ENCODE measurements at regions not wholly inside any gene's neighbourhood (a gene's known extent, or its start where the extent isn't known, plus 50 kb on each side); places are given as distances from the start of the nearest gene placed in this dataset.
"Not testable (repeated sequence)": the region's sequence is repeated elsewhere in the genome, so short reads cannot be mapped to it uniquely, and the experiment has no call there.

- H3K4me1 ChIP-seq (ENCODE audit: low read depth, poor library complexity, severe bottlenecking); H3K27ac ChIP-seq; H3K9ac ChIP-seq; H3K27me3 ChIP-seq (ENCODE audit: insufficient read depth, low read depth); H3K79me2 ChIP-seq (ENCODE audit: insufficient read depth, low read depth); H3K36me3 ChIP-seq (ENCODE audit: insufficient read depth); H4K20me1 ChIP-seq (ENCODE audit: insufficient read depth); H3K4me3 ChIP-seq (IDR thresholded peaks at IDR 0.05; ENCODE audit: insufficient read depth, low read depth, low read length); H2AFZ ChIP-seq (ENCODE audit: low read depth); H3K4me2 ChIP-seq: not testable (repeated sequence)
Measured at GRCh38 chr20:26373066-26373465, 676.4 kb upstream of the ZNF337 start.

GRCh38 chr20:26354511-26354910, 657.9 kb upstream of the ZNF337 start:
- Histone ChIP-seq H4K20me1 (ENCODE audit: insufficient read depth) (no peaks in the 10 kb centered on the region), H3K79me2 (ENCODE audit: insufficient read depth, low read depth) (no peaks in the 10 kb centered on the region), H3K27me3 (ENCODE audit: insufficient read depth, low read depth) (no peaks in the 10 kb centered on the region), H3K4me1 (ENCODE audit: low read depth, poor library complexity, severe bottlenecking) (no peaks in the 10 kb centered on the region), H3K36me3 (ENCODE audit: insufficient read depth) (no peaks in the 10 kb centered on the region), H3K9ac (no peak overlapping the region), H3K4me2 (no peak overlapping the region), H3K27ac (no peak overlapping the region), H3K4me3 (IDR thresholded peaks at IDR 0.05; ENCODE audit: insufficient read depth, low read depth, low read length) (no peak overlapping the region), H2AFZ (ENCODE audit: low read depth) (no peak overlapping the region)
- no peak for TF ChIP-seq CTCF (conservative IDR thresholded peaks at IDR 0.05; ENCODE audit: low read depth, low read length)

DNA sequence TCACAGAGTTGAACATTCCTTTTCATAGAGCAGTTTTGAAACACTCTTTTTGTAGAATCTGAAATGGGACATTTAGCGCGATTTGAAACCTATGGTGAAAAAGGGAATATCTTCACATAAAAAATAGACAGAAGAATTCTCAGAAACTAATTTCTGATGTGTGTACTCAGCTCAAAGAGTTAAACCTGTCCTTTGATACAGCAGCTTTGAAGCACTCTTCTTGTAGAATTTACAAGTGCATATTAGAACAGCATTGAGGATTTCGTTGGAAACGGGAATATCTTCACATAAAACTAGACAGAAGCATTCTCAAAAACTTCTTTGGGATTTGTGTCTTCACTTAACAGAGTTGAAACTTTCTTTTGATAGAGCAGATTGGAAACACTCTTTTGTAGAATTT, 650.7 kb upstream of the ZNF337 start:
- Histone ChIP-seq H3K4me3 (IDR thresholded peaks at IDR 0.05; ENCODE audit: insufficient read depth, low read depth, low read length) (no peak overlapping the region), H3K79me2 (ENCODE audit: insufficient read depth, low read depth) (no peaks in the 10 kb centered on the region), H4K20me1 (ENCODE audit: insufficient read depth) (no peaks in the 10 kb centered on the region), H2AFZ (ENCODE audit: low read depth) (no peak overlapping the region), H3K4me1 (ENCODE audit: low read depth, poor library complexity, severe bottlenecking) (no peaks in the 10 kb centered on the region), H3K27ac (no peak overlapping the region), H3K36me3 (ENCODE audit: insufficient read depth) (no peaks in the 10 kb centered on the region), H3K4me2 (no peak overlapping the region), H3K9ac (no peak overlapping the region), H3K27me3 (ENCODE audit: insufficient read depth, low read depth) (no peaks in the 10 kb centered on the region)
- TF ChIP-seq CTCF (conservative IDR thresholded peaks at IDR 0.05; ENCODE audit: low read depth, low read length), result no peak

GRCh38 chr20:26340460-26341065, 643.9 kb upstream of the ZNF337 start:
- H3K4me3 ChIP-seq (IDR thresholded peaks at IDR 0.05; ENCODE audit: insufficient read depth, low read depth, low read length); H4K20me1 ChIP-seq (ENCODE audit: insufficient read depth); H3K27ac ChIP-seq; H3K9ac ChIP-seq; H3K36me3 ChIP-seq (ENCODE audit: insufficient read depth); H3K4me1 ChIP-seq (ENCODE audit: low read depth, poor library complexity, severe bottlenecking); H3K27me3 ChIP-seq (ENCODE audit: insufficient read depth, low read depth); H2AFZ ChIP-seq (ENCODE audit: low read depth); H3K79me2 ChIP-seq (ENCODE audit: insufficient read depth, low read depth); H3K4me2 ChIP-seq: not testable (repeated sequence)

DNA sequence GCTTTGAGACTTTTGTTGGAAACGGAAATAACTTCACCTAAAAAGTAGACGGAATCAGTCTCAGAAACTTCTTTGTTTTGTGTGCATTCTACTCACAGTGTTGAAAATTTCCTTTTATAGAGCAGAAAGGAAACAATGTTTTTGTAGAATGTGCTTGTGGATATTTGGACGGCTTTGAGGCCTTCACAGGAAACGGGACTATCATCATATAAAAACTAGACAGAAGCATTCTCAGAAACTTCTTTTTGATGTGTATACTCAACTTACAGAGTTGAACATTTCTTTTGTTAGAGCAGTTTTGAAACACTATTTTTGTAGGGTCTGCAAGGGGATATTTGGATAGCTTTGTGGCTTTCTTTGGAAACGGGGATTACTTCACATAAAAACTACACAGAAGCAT, 627.5 kb upstream of the ZNF337 start:
- H3K4me2 ChIP-seq, result no peak overlapping the region
- H3K4me1 ChIP-seq (ENCODE audit: low read depth, poor library complexity, severe bottlenecking), result no peaks in the 10 kb centered on the region
- no peak overlapping the region for H3K9ac ChIP-seq
- no peak overlapping the region for H2AFZ ChIP-seq (ENCODE audit: low read depth)
- no peaks in the 10 kb centered on the region for H4K20me1 ChIP-seq (ENCODE audit: insufficient read depth)
- TF ChIP-seq CTCF (conservative IDR thresholded peaks at IDR 0.05; ENCODE audit: low read depth, low read length), result no peak
- H3K36me3 ChIP-seq (ENCODE audit: insufficient read depth), result no peaks in the 10 kb centered on the region
- H3K27me3 ChIP-seq (ENCODE audit: insufficient read depth, low read depth), result no peaks in the 10 kb centered on the region
- H3K79me2 ChIP-seq (ENCODE audit: insufficient read depth, low read depth), result no peaks in the 10 kb centered on the region
- H3K4me3 ChIP-seq (IDR thresholded peaks at IDR 0.05; ENCODE audit: insufficient read depth, low read depth, low read length), result no peak overlapping the region
- no peak overlapping the region for H3K27ac ChIP-seq

Data from KMS-11 (cell line).